Stomach (tissue), 8 donors: ENCODE measurements at regions not wholly inside any gene's neighbourhood (a gene's known extent, or its start where the extent isn't known, plus 50 kb on each side); places are given as distances from the start of the nearest gene placed in this dataset.

Experiments used
- DNase-seq, 2 donors: peaks; one replicate each; pipeline versions ENCODE4 v3.0.0 to v3.0.0-alpha.2; 2013 to 2019
- H3K27ac ChIP-seq, 5 donors: fragments of 200-600 bp in 4 of 5; sonication (generic) in 4 of 5; one replicate each; pipeline ENCODE4 v1.5.1; 2013 to 2019; ENCODE audit warnings: mild to moderate bottlenecking in 1 of 5, moderate library complexity in 1 of 5
- H3K27me3 ChIP-seq, 3 donors: fragments of 200-600 bp; sonication (generic); one replicate each; pipeline ENCODE4 v1.5.1; 2017 to 2019; ENCODE audit warnings: mixed run types in 1 of 3
- H3K36me3 ChIP-seq, 4 donors: fragments of 200-600 bp; sonication (generic); 1 replicate in 3 of 4; 2 replicates in 1 of 4; pipeline ENCODE4 v1.5.1; 2016 to 2019
- H3K4me1 ChIP-seq, 4 donors: fragments of 200-600 bp; sonication (generic); one replicate each; pipeline ENCODE4 v1.5.1; 2016 to 2019
- H3K4me3 ChIP-seq, 4 donors: fragments of 200-600 bp; sonication (generic) in 3 of 4; one replicate each; pipeline ENCODE4 v1.5.1; 2016 to 2019; ENCODE audit warnings: mild to moderate bottlenecking in 1 of 4
- H3K9me3 ChIP-seq, 4 donors: fragments of 200-600 bp; sonication (generic); one replicate each; pipeline ENCODE4 v1.5.1; 2016 to 2019
- CTCF ChIP-seq, 7 experiments: fragments of 450-650 bp in 4 of 7; fragments of 200-600 bp in 3 of 7; sonication (generic) in 3 of 7; IDR thresholded peaks; one replicate each; pipeline ENCODE4 v1.5.1; 2016 to 2019; ENCODE audit warnings: antibody characterized with exemption in 7 of 7, control low read depth in 2 of 7, mild to moderate bottlenecking in 1 of 7
- EP300 ChIP-seq: sonication (generic); formaldehyde crosslinking; IDR thresholded peaks from one replicate; pipeline ENCODE4 v1.6.1; 2017; ENCODE audit warnings: antibody characterized with exemption
- POLR2A ChIP-seq, 4 donors: fragments of 450-650 bp; IDR thresholded peaks; one replicate each; pipeline ENCODE4 v1.6.1; 2016; ENCODE audit warnings: antibody characterized with exemption in 4 of 4, control low read depth in 2 of 4, mild to moderate bottlenecking in 1 of 4, moderate library complexity in 1 of 4
- POLR2AphosphoS5 ChIP-seq, 3 donors: sonication (generic); formaldehyde crosslinking; IDR thresholded peaks; one replicate each; pipeline ENCODE4 v1.6.1; 2016; ENCODE audit warnings: antibody characterized with exemption in 3 of 3
- WGBS, 5 donors: extraction: QIAGEN DNeasy Blood & Tissue Kit in 3 of 5; methylation state at CpG; one replicate each; pipeline versions ENCODE4 v1.1.5 to v1.1.7; 2013 to 2018; 5-methylcytosine and 5-hydroxymethylcytosine counted together
- intact Hi-C: fragments of 100-400 bp; cut with DNase I; formaldehyde crosslinking; loops from one replicate; pipeline ENCODE4 v1.15.1; 2023; ENCODE audit warnings: low total_unique reads
- donor health status: healthy with polysubstance abuse.
- donor health status: Bipolar disorder and iron deficiency.
- donor health status: healthy.

GRCh38 chr4:57676394-57676793, 566.2 kb upstream of the IGFBP7 start:
- WGBS, 5 donors: 88 to 98% (median 92%) methylated on average over 6 of the region's 6 CpGs
- Histone ChIP-seq H3K36me3 (no peaks in the 10 kb centered on the region), H3K9me3 (no peaks in the 10 kb centered on the region), H3K27ac (no peak overlapping the region), H3K27me3 (no peaks in the 10 kb centered on the region), H3K4me3 (no peak overlapping the region), H3K4me1 (peaks cover 0 to 5% (median 0%) of the 10 kb centered on the region in 4 donors)
- intact Hi-C loops: no loop called here
- TF ChIP-seq POLR2A (IDR thresholded peaks at IDR 0.05) (no peak), EP300 (no peak), POLR2AphosphoS5 (IDR thresholded peaks at IDR 0.05) (no peak), CTCF (IDR thresholded peaks at IDR 0.05) (no peak)
- DNase-seq: no peak

DNA sequence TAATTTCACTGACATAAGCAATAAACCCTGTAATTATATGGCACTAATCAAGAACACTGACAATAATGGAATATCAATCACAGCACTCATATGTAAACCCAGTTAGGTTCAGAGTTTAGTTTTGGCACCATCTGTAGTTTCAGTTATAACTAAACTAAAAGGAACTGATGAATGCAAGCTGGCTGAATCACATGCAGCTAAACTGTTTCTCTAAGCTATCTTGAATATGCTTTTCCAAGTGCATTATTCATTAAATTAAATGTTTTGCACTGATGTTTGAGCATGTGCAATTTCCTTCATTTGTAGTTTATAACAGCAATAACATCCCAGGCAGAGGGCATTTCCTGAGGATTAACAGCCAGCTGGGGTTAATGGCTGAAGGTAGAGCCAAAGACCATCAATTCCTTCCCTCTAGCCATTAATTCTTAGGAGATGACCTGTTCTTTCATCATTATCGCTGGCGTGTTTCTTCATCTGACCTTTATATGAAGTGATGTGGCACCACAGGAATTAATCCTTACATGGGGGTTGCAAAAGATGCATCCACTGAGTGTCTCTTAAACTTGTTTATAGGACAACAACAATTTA, 562.8 kb upstream of the IGFBP7 start:
- 65 to 82% (median 79%) methylated on average over 2 of the region's 2 CpGs for WGBS, 5 donors
- Histone ChIP-seq H3K4me3 (no peak overlapping the region), H3K4me1 (peaks cover 0 to 5% (median 0%) of the 10 kb centered on the region in 4 donors), H3K27me3 (no peaks in the 10 kb centered on the region), H3K27ac (no peak overlapping the region), H3K36me3 (no peaks in the 10 kb centered on the region), H3K9me3 (no peaks in the 10 kb centered on the region)
- DNase-seq: peak in 1 of 2 donors; percentile 27
- TF ChIP-seq POLR2A (IDR thresholded peaks at IDR 0.05) (no peak), EP300 (no peak), CTCF (IDR thresholded peaks at IDR 0.05) (no peak), POLR2AphosphoS5 (IDR thresholded peaks at IDR 0.05) (no peak)
- intact Hi-C loops: no loop called here

- Histone ChIP-seq H3K4me1 (peaks cover 0 to 5% (median 0%) of the 10 kb centered on the region in 4 donors), H3K36me3 (no peaks in the 10 kb centered on the region), H3K27ac (no peak overlapping the region), H3K9me3 (no peaks in the 10 kb centered on the region), H3K27me3 (no peaks in the 10 kb centered on the region), H3K4me3 (no peak overlapping the region)
- TF ChIP-seq CTCF (IDR thresholded peaks at IDR 0.05) (no peak), POLR2AphosphoS5 (IDR thresholded peaks at IDR 0.05) (no peak), POLR2A (IDR thresholded peaks at IDR 0.05) (no peak), EP300 (no peak)
- 14 to 41% (median 25%) methylated on average over 2 of the region's 2 CpGs for WGBS, 5 donors
- DNase-seq: peak in 1 of 2 donors; percentile 11
- intact Hi-C loops: no loop called here
Observed at GRCh38 chr4:57668621-57669020, 558.4 kb upstream of the IGFBP7 start.

- Histone ChIP-seq H3K36me3 (no peaks in the 10 kb centered on the region), H3K27me3 (no peaks in the 10 kb centered on the region), H3K4me1 (no peaks in the 10 kb centered on the region), H3K9me3 (no peaks in the 10 kb centered on the region), H3K27ac (no peak overlapping the region), H3K4me3 (no peak overlapping the region)
- no peak for TF ChIP-seq EP300
- TF ChIP-seq CTCF (IDR thresholded peaks at IDR 0.05): no peak
- TF ChIP-seq POLR2A (IDR thresholded peaks at IDR 0.05): no peak
- TF ChIP-seq POLR2AphosphoS5 (IDR thresholded peaks at IDR 0.05): no peak
- DNase-seq: no peak
- WGBS, 5 donors: 56 to 70% (median 64%) methylated on average over 3 of the region's 3 CpGs
- intact Hi-C loops: no loop called here
Observed at GRCh38 chr4:57665806-57666205, 555.6 kb upstream of the IGFBP7 start.
